H1 (cell line): ENCODE measurements at regions not wholly inside any gene's neighbourhood (a gene's known extent, or its start where the extent isn't known, plus 50 kb on each side); places are given as distances from the start of the nearest gene placed in this dataset.

Experiments used
- GTF2F1 ChIP-seq: IDR thresholded peaks from 2 replicates; pipeline ENCODE4 v1.6.1; 2012; ENCODE audit warnings: low read depth, low read length, improper control_type of control experiment, borderline replicate concordance

- TF ChIP-seq GTF2F1, result no peak
- TF ChIP-seq, all 59 proteins: peak for 0
Measured at GRCh38 chr13:62377838-62378237, 962.2 kb upstream of the PCDH20 start (continued).
